Activated CD4-positive, alpha-beta T cell treated with anti-CD3 and anti-CD28 coated beads, Interleukin-2, amount 50 U/mL, for 1 hour (primary cell): ENCODE measurements at regions not wholly inside any gene's neighbourhood (a gene's known extent, or its start where the extent isn't known, plus 50 kb on each side); places are given as distances from the start of the nearest gene placed in this dataset.

Experiments
- DNase-seq: peaks from one replicate; pipeline ENCODE4 v3.0.0-alpha.2; 2020

GRCh38 chr5:87503004-87503403 lies 90.3 kb upstream of the CCNH start:
- DNase-seq, result no peak

- DNase-seq, result no peak
These were observed 87.0 kb upstream of the CCNH start for GRCh38 chr5:87499478-87500410.
